ENCODE measurements at regions not wholly inside any gene's neighbourhood (a gene's known extent, or its start where the extent isn't known, plus 50 kb on each side); places are given as distances from the start of the nearest gene placed in this dataset.
"Not testable (repeated sequence)": the region's sequence is repeated elsewhere in the genome, so short reads cannot be mapped to it uniquely, and the experiment has no call there.

DNA sequence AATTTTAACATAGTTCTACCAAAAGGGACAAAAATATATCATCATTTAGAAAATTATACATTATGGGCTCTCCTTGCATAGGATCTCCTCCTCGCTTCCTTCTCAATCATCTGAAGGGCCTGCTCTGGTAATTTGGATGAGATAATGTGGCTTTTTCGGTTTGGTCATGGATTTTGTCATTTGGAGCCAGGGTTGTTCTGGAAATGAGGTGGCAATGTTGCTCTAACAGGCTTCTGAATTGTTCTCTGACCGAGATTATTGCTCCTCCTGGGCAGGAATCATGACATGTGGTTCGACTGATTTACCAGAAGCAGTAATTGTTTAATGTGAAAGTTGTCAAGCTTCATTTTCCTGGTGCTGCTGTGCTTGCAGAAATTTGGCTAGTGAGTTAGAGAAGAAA is 194.7 kb upstream of the ERBB4 start:
- no peak for DNase-seq (ENCODE audit: low read depth, low spot score)
- H3K36me3 ChIP-seq (ENCODE audit: control insufficient read depth, insufficient read depth, low read length) = no peaks in the 10 kb centered on the region
- H3K9me3 ChIP-seq (ENCODE audit: control insufficient read depth, insufficient read depth, low read length) = no peaks in the 10 kb centered on the region
- H3K4me1 ChIP-seq (ENCODE audit: control insufficient read depth, insufficient read depth, low read length) = no peaks in the 10 kb centered on the region
- no CpG with 5 or more reads among the region's 4 CpGs for WGBS (ENCODE audit: insufficient coverage, insufficient read length)
- no peak overlapping the region for H3K4me3 ChIP-seq (ENCODE audit: low read length)
- no peak overlapping the region for H3K27ac ChIP-seq (ENCODE audit: low read length)
- no peaks in the 10 kb centered on the region for H3K27me3 ChIP-seq (ENCODE audit: control insufficient read depth, insufficient read depth, low read length)

- Histone ChIP-seq H3K36me3 (ENCODE audit: control insufficient read depth, insufficient read depth, low read length) (no peaks in the 10 kb centered on the region), H3K9me3 (ENCODE audit: control insufficient read depth, insufficient read depth, low read length) (no peaks in the 10 kb centered on the region), H3K27me3 (ENCODE audit: control insufficient read depth, insufficient read depth, low read length) (no peaks in the 10 kb centered on the region), H3K4me3 (ENCODE audit: low read length) (no peak overlapping the region), H3K4me1 (ENCODE audit: control insufficient read depth, insufficient read depth, low read length) (no peaks in the 10 kb centered on the region), H3K27ac (ENCODE audit: low read length) (no peak overlapping the region)
- WGBS (ENCODE audit: insufficient coverage, insufficient read length) = no CpG with 5 or more reads among the region's 3 CpGs
- DNase-seq (ENCODE audit: low read depth, low spot score) = no peak
These were observed 194.3 kb upstream of the ERBB4 start for GRCh38 chr2:212732860-212733259.

DNA sequence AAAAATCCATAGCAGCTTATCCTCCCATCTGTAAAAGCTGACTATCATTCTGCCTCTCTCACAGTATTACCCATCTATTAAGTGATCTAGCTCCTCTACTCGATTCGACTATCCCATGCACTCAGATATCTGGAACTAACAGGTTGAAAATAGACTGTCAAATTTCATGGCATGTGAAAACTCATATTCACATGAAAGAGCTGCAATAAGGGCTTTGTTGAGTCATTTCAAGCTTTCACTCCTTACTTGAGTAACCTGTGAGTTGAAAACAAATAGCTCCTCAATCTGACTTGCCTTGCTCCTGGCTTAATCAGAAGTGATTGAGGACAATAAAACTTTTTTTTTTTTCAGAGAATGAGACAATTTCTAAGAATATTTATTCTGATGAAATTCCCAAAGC is 192.4 kb upstream of the ERBB4 start:
- no peaks in the 10 kb centered on the region for H3K36me3 ChIP-seq (ENCODE audit: control insufficient read depth, insufficient read depth, low read length)
- DNase-seq (ENCODE audit: low read depth, low spot score) = no peak
- no peaks in the 10 kb centered on the region for H3K9me3 ChIP-seq (ENCODE audit: control insufficient read depth, insufficient read depth, low read length)
- no peaks in the 10 kb centered on the region for H3K27me3 ChIP-seq (ENCODE audit: control insufficient read depth, insufficient read depth, low read length)
- no peaks in the 10 kb centered on the region for H3K4me1 ChIP-seq (ENCODE audit: control insufficient read depth, insufficient read depth, low read length)
- H3K4me3 ChIP-seq (ENCODE audit: low read length) = no peak overlapping the region
- H3K27ac ChIP-seq (ENCODE audit: low read length) = no peak overlapping the region
- no CpG with 5 or more reads among the region's 2 CpGs for whole genome bisulfite sequencing (ENCODE audit: insufficient coverage, insufficient read length)

GRCh38 chr2:212728717-212729116 is 190.1 kb upstream of the ERBB4 start:
- Histone ChIP-seq H3K9me3 (ENCODE audit: control insufficient read depth, insufficient read depth, low read length) (no peaks in the 10 kb centered on the region), H3K27ac (ENCODE audit: low read length) (no peak overlapping the region), H3K4me1 (ENCODE audit: control insufficient read depth, insufficient read depth, low read length) (no peaks in the 10 kb centered on the region), H3K4me3 (ENCODE audit: low read length) (no peak overlapping the region), H3K36me3 (ENCODE audit: control insufficient read depth, insufficient read depth, low read length) (no peaks in the 10 kb centered on the region), H3K27me3 (ENCODE audit: control insufficient read depth, insufficient read depth, low read length) (no peaks in the 10 kb centered on the region)
- DNase-seq (ENCODE audit: low read depth, low spot score) = no peak
- no CpG with 5 or more reads among the region's 1 CpG for WGBS (ENCODE audit: insufficient coverage, insufficient read length)

GRCh38 chr2:212727751-212728150 is 189.1 kb upstream of the ERBB4 start:
- H3K27ac ChIP-seq (ENCODE audit: low read length) = no peak overlapping the region
- WGBS (ENCODE audit: insufficient coverage, insufficient read length) = no CpG with 5 or more reads among the region's 3 CpGs
- no peaks in the 10 kb centered on the region for H3K36me3 ChIP-seq (ENCODE audit: control insufficient read depth, insufficient read depth, low read length)
- H3K27me3 ChIP-seq (ENCODE audit: control insufficient read depth, insufficient read depth, low read length) = no peaks in the 10 kb centered on the region
- H3K4me3 ChIP-seq (ENCODE audit: low read length) = no peak overlapping the region
- no peak for DNase-seq (ENCODE audit: low read depth, low spot score)
- no peaks in the 10 kb centered on the region for H3K4me1 ChIP-seq (ENCODE audit: control insufficient read depth, insufficient read depth, low read length)
- no peaks in the 10 kb centered on the region for H3K9me3 ChIP-seq (ENCODE audit: control insufficient read depth, insufficient read depth, low read length)

GRCh38 chr2:212726403-212726802 is 187.8 kb upstream of the ERBB4 start:
- no CpG with 5 or more reads among the region's 2 CpGs for WGBS (ENCODE audit: insufficient coverage, insufficient read length)
- H3K4me1 ChIP-seq (ENCODE audit: control insufficient read depth, insufficient read depth, low read length) = no peaks in the 10 kb centered on the region

DNA sequence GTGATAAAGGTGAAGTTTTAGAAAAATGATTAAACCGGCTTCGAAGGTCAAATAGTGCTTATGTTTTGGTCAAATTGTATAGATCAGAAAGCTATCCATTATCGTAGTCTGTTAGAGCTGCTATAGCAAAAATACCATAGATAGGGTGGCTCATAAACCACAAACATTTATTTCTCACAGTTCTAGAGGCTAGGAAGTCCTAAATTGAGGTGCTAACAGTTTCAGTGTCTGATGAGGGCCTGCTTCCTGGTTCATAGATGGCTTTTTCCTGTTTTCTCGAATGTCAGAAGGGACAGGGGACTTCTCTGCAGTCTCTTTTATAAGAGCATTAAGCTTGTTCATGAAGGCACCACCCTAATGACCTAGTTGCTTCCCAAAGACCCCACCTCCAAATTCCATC is 186.6 kb upstream of the ERBB4 start:
- DNase-seq (ENCODE audit: low read depth, low spot score) = no peak
- Histone ChIP-seq H3K27ac (ENCODE audit: low read length) (no peak overlapping the region), H3K9me3 (ENCODE audit: control insufficient read depth, insufficient read depth, low read length) (no peaks in the 10 kb centered on the region), H3K27me3 (ENCODE audit: control insufficient read depth, insufficient read depth, low read length) (no peaks in the 10 kb centered on the region), H3K4me1 (ENCODE audit: control insufficient read depth, insufficient read depth, low read length) (no peaks in the 10 kb centered on the region), H3K36me3 (ENCODE audit: control insufficient read depth, insufficient read depth, low read length) (no peaks in the 10 kb centered on the region), H3K4me3 (ENCODE audit: low read length) (no peak overlapping the region)
- WGBS (ENCODE audit: insufficient coverage, insufficient read length) = 100% methylated on average over 2 of the region's 4 CpGs

More at GRCh38 chr2:212726403-212726802, 187.8 kb upstream of the ERBB4 start:
- H3K36me3 ChIP-seq (ENCODE audit: control insufficient read depth, insufficient read depth, low read length) = no peaks in the 10 kb centered on the region
- no peaks in the 10 kb centered on the region for H3K27me3 ChIP-seq (ENCODE audit: control insufficient read depth, insufficient read depth, low read length)
- H3K9me3 ChIP-seq (ENCODE audit: control insufficient read depth, insufficient read depth, low read length) = no peaks in the 10 kb centered on the region
- DNase-seq (ENCODE audit: low read depth, low spot score) = peak; percentile 5
- H3K27ac ChIP-seq (ENCODE audit: low read length) = no peak overlapping the region
- no peak overlapping the region for H3K4me3 ChIP-seq (ENCODE audit: low read length)

GRCh38 chr2:212723226-212723625 is 184.6 kb upstream of the ERBB4 start:
- no peak for DNase-seq (ENCODE audit: low read depth, low spot score)
- Histone ChIP-seq H3K9me3 (ENCODE audit: control insufficient read depth, insufficient read depth, low read length) (no peaks in the 10 kb centered on the region), H3K27me3 (ENCODE audit: control insufficient read depth, insufficient read depth, low read length) (no peaks in the 10 kb centered on the region), H3K4me1 (ENCODE audit: control insufficient read depth, insufficient read depth, low read length) (no peaks in the 10 kb centered on the region), H3K27ac (ENCODE audit: low read length) (no peak overlapping the region), H3K4me3 (ENCODE audit: low read length) (no peak overlapping the region), H3K36me3 (ENCODE audit: control insufficient read depth, insufficient read depth, low read length) (no peaks in the 10 kb centered on the region)
- WGBS (ENCODE audit: insufficient coverage, insufficient read length) = no CpG with 5 or more reads among the region's 1 CpG

DNA sequence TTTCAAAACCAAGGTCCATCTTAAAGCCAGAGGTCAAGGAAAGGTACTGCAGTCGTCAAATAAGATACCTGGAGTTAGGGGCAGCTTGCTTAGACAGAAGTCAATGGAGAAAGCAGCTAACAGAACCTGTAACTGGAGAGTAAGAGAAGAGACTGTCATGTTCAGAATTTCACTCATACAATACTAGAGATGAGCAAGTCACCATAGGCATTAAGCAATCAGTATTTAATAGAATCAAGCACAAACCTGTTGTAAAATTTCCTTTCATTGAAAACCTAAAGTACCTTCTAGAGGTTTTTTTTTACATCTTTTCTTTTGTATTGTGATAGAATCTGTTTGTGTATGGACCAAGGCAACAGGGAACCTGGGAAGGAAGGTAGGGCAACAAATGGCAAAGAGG is 183.4 kb upstream of the ERBB4 start:
- no CpG with 5 or more reads among the region's 1 CpG for WGBS (ENCODE audit: insufficient coverage, insufficient read length)

GRCh38 chr2:212721026-212721451 is 182.4 kb upstream of the ERBB4 start:
- Histone ChIP-seq H3K4me1 (ENCODE audit: control insufficient read depth, insufficient read depth, low read length) (no peaks in the 10 kb centered on the region), H3K27me3 (ENCODE audit: control insufficient read depth, insufficient read depth, low read length) (no peaks in the 10 kb centered on the region), H3K4me3 (ENCODE audit: low read length) (no peak overlapping the region), H3K27ac (ENCODE audit: low read length) (no peak overlapping the region), H3K9me3 (ENCODE audit: control insufficient read depth, insufficient read depth, low read length) (no peaks in the 10 kb centered on the region), H3K36me3 (ENCODE audit: control insufficient read depth, insufficient read depth, low read length) (no peaks in the 10 kb centered on the region)
- DNase-seq (ENCODE audit: low read depth, low spot score) = no peak
- WGBS (ENCODE audit: insufficient coverage, insufficient read length) = no CpG with 5 or more reads among the region's 38 CpGs

More for the DNA sequence above, 183.4 kb upstream of the ERBB4 start:
- H3K4me3 ChIP-seq (ENCODE audit: low read length) = no peak overlapping the region
- H3K36me3 ChIP-seq (ENCODE audit: control insufficient read depth, insufficient read depth, low read length) = no peaks in the 10 kb centered on the region
- DNase-seq (ENCODE audit: low read depth, low spot score) = no peak
- H3K4me1 ChIP-seq (ENCODE audit: control insufficient read depth, insufficient read depth, low read length) = no peaks in the 10 kb centered on the region
- H3K9me3 ChIP-seq (ENCODE audit: control insufficient read depth, insufficient read depth, low read length) = no peaks in the 10 kb centered on the region
- H3K27ac ChIP-seq (ENCODE audit: low read length) = no peak overlapping the region
- no peaks in the 10 kb centered on the region for H3K27me3 ChIP-seq (ENCODE audit: control insufficient read depth, insufficient read depth, low read length)

DNA sequence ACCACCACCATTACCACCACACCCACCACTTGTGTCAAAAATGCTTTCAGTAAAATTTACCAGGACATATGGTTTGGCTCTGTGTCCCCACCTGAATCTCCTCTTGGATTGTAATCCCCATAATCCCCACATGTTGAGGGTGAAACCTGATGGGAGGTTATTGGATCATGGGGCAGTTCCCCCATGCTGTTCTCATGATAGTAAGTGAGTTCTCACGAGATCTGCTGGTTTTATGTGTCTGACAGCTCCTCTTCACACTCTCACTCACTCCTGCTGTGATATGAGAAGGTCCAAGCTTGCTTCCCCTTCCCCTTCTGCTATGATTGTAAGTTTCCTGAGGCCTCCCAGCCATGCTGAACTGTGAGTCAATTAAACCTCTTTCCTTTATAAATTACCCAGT is 176.8 kb upstream of the ERBB4 start:
- H3K27me3 ChIP-seq (ENCODE audit: control insufficient read depth, insufficient read depth, low read length); H3K4me1 ChIP-seq (ENCODE audit: control insufficient read depth, insufficient read depth, low read length); H3K4me3 ChIP-seq (ENCODE audit: low read length); H3K36me3 ChIP-seq (ENCODE audit: control insufficient read depth, insufficient read depth, low read length); H3K27ac ChIP-seq (ENCODE audit: low read length); DNase-seq (ENCODE audit: low read depth, low spot score); H3K9me3 ChIP-seq (ENCODE audit: control insufficient read depth, insufficient read depth, low read length): not testable (repeated sequence)
- no CpG with 5 or more reads among the region's 1 CpG for WGBS (ENCODE audit: insufficient coverage, insufficient read length)

Measured in iPS DF 6.9 (cell line).